PC-9 (cell line): ENCODE measurements at regions not wholly inside any gene's neighbourhood (a gene's known extent, or its start where the extent isn't known, plus 50 kb on each side); places are given as distances from the start of the nearest gene placed in this dataset.

Experiments
- BruUV-seq: library from RNA; stranded (reverse); fragments of 400-500 nt; replicated peaks from 2 replicates; lab custom pipeline; 2021; lab: Mats Ljungman, UMichigan
- CTCF ChIA-PET: fragments of 300-600 bp; sonication (Branson Sonifier 250); formaldehyde crosslinking; loops from one replicate; lab custom pipeline; 2022; ENCODE audit warnings: antibody characterized with exemption; lab: Charles Lee
- POLR2A ChIA-PET: fragments of 300-600 bp; sonication (Branson Sonifier 250); formaldehyde crosslinking; loops from one replicate; lab custom pipeline; 2022; ENCODE audit warnings: antibody characterized with exemption; ENCODE audit not compliant: unreplicated experiment; lab: Charles Lee
- DNase-seq, 2 experiments: peaks; one replicate each; pipeline versions ENCODE4 v3.0.0 to v3.0.0-alpha.2; 2015 to 2022; ENCODE audit warnings: mixed read lengths in 1 of 2
- H2AFZ ChIP-seq: fragments of 200-600 bp; sonication (generic); 2 replicates; pipeline ENCODE4 v1.8.1; 2017; ENCODE audit warnings: antibody characterized with exemption
- H3F3A ChIP-seq: fragments of 200-600 bp; sonication (generic); 2 replicates; pipeline ENCODE4 v1.8.1; 2017; ENCODE audit warnings: antibody characterized with exemption, mild to moderate bottlenecking, low read depth; ENCODE audit not compliant: insufficient read depth
- H3K27ac ChIP-seq: fragments of 200-600 bp; sonication (generic); 2 replicates; pipeline ENCODE4 v1.6.1; 2016; ENCODE audit warnings: mixed run types
- H3K27me3 ChIP-seq: fragments of 200-600 bp; sonication (generic); 2 replicates; pipeline ENCODE4 v1.6.1; 2016; ENCODE audit warnings: low read depth, mixed run types; ENCODE audit not compliant: insufficient read depth
- H3K36me3 ChIP-seq: fragments of 200-600 bp; sonication (generic); 2 replicates; pipeline ENCODE4 v1.6.1; 2016; ENCODE audit warnings: low read depth, mixed run types
- H3K4me1 ChIP-seq: fragments of 200-600 bp; sonication (generic); replicated peaks from 2 replicates; pipeline ENCODE4 v1.6.1; 2016; ENCODE audit warnings: mixed run types; ENCODE audit not compliant: insufficient read depth
- H3K4me2 ChIP-seq: fragments of 200-600 bp; sonication (generic); 2 replicates; pipeline ENCODE4 v1.6.1; 2017; ENCODE audit warnings: mixed run types
- H3K4me3 ChIP-seq: fragments of 200-600 bp; sonication (generic); 2 replicates; pipeline ENCODE4 v1.6.1; 2016; ENCODE audit warnings: mixed run types
- H3K79me2 ChIP-seq: fragments of 200-600 bp; sonication (generic); 2 replicates; pipeline ENCODE4 v1.6.1; 2017; ENCODE audit warnings: low read depth, mixed run types
- H3K9me2 ChIP-seq: fragments of 200-600 bp; sonication (generic); 2 replicates; pipeline ENCODE4 v1.8.1; 2017; ENCODE audit warnings: mild to moderate bottlenecking; ENCODE audit not compliant: insufficient read depth
- H3K9me3 ChIP-seq: fragments of 200-600 bp; sonication (generic); 2 replicates; pipeline ENCODE4 v1.8.1; 2016; ENCODE audit warnings: low read depth; ENCODE audit not compliant: insufficient read depth
- H4K20me1 ChIP-seq: fragments of 200-600 bp; sonication (generic); 2 replicates; pipeline ENCODE4 v1.8.1; 2017; ENCODE audit not compliant: insufficient read depth
- CTCF ChIP-seq: fragments of 200-600 bp; sonication (generic); conservative IDR thresholded peaks from 2 replicates; pipeline ENCODE4 v1.6.1; 2017; ENCODE audit warnings: mixed run types, antibody characterized with exemption, mild to moderate bottlenecking, moderate library complexity
- EZH2 ChIP-seq: fragments of 200-600 bp; sonication (generic); IDR thresholded peaks from 2 replicates; pipeline ENCODE4 v1.8.0; 2017; ENCODE audit warnings: antibody characterized with exemption, low read depth
- intact Hi-C: fragments of 100-400 bp; cut with micrococcal nuclease; formaldehyde crosslinking; loops from one replicate; pipeline ENCODE4 v1.10.0; 2022; ENCODE audit not compliant: unreplicated experiment

DNA sequence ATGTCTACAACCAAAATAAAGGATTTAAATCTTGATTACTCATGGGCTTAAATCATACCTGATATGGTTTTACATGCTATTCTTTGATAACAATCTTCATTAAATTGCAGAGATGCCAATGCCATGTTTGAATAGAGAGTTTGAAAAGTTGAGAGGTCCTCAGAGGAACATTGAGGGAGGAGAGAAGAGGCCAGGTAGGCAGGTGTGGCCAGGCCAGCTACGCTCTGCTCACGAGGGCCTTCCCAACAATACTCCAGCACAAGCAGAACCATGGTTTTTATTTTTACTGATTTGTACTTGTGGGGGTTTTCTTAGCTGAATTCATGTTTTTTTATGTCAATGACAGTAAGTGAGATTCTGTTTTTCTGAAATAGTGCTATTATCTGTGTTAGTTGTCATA is 158.1 kb upstream of the RFC3 start:
- Histone ChIP-seq H3F3A (no peaks in the 10 kb centered on the region), H3K4me2 (no peak overlapping the region), H3K9me2 (no peaks in the 10 kb centered on the region), H3K27ac (no peak overlapping the region), H3K9me3 (no peaks in the 10 kb centered on the region), H3K4me3 (no peak overlapping the region), H3K27me3 (no peaks in the 10 kb centered on the region), H3K79me2 (no peaks in the 10 kb centered on the region), H4K20me1 (no peaks in the 10 kb centered on the region), H2AFZ (no peak overlapping the region; the same call in 1 of the 2 replicates), H3K36me3 (no peaks in the 10 kb centered on the region), H3K4me1 (no peaks in the 10 kb centered on the region)
- ChIA-PET POLR2A (no interaction called here), CTCF (no interaction called here)
- intact Hi-C loops: no loop called here
- TF ChIP-seq CTCF (no peak), EZH2 (no peak)
- BruUV-seq: no TSS peak
- DNase-seq: no peak

DNA sequence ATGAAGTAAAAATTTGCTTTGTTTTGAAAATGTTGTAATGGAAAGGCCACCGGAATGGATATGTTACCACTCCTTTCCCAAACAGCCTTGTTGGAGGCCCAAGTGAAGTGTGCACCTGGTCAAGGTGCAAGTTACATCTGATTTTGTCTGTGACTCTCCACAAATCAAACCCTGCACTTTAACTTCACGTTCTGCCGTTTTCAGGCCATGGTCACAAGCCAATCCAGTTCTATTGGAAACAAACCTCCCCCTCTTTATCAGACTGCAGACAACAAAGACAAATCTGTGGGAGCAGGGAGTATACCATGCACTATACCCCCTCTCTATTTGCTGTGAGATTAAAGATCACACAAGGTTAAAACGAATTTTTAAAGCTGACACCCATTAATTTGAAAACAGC is 155.6 kb upstream of the RFC3 start:
- no peaks in the 10 kb centered on the region for H3K36me3 ChIP-seq
- POLR2A ChIA-PET: no interaction called here
- TF ChIP-seq CTCF (no peak), EZH2 (no peak)
- BruUV-seq: no TSS peak
- no peaks in the 10 kb centered on the region for H3K27me3 ChIP-seq
- no peak overlapping the region for H3K27ac ChIP-seq
- no peaks in the 10 kb centered on the region for H3K79me2 ChIP-seq
- H3K9me3 ChIP-seq: no peaks in the 10 kb centered on the region
- no peak overlapping the region for H3K4me2 ChIP-seq
- no peaks in the 10 kb centered on the region for H3K9me2 ChIP-seq
- CTCF ChIA-PET: no interaction called here
- no peak overlapping the region for H2AFZ ChIP-seq
- H4K20me1 ChIP-seq: no peaks in the 10 kb centered on the region
- no peaks in the 10 kb centered on the region for H3K4me1 ChIP-seq
- no peak for DNase-seq
- intact Hi-C loops: no loop called here
- no peaks in the 10 kb centered on the region for H3F3A ChIP-seq
- no peak overlapping the region for H3K4me3 ChIP-seq

DNA sequence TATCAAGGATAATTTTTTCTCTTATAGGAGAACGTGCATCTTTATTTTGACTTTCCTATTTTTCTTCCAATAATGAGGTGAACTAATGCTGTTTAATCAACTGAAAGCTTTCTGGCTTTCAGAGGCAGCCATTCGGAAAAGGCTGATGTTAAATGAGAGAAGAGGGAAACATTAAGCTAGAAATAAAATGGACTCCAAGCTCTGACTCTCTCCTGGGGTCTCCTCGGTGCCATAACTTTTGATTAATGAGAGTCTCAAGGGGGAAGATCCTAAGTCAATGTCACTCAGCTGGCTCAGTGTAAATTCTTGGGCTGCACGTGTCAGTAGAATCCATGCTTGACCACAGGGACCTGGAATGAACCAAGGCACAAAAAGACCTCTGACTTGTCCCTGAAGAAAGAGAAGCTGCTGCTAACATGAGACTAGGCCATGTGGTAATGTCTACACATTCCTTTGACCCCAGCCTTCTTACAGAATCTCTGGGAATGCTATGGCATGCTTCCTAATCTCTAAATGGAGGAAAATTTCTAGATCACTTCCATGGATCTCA is 152.2 kb upstream of the RFC3 start:
- Histone ChIP-seq H3K9me3 (no peaks in the 10 kb centered on the region), H3K4me1 (no peaks in the 10 kb centered on the region), H3K27me3 (no peaks in the 10 kb centered on the region), H4K20me1 (no peaks in the 10 kb centered on the region), H3K9me2 (no peaks in the 10 kb centered on the region), H2AFZ (no peak overlapping the region), H3K27ac (no peak overlapping the region), H3K4me2 (no peak overlapping the region), H3K79me2 (no peaks in the 10 kb centered on the region), H3F3A (no peaks in the 10 kb centered on the region), H3K36me3 (no peaks in the 10 kb centered on the region), H3K4me3 (no peak overlapping the region)
- ChIA-PET CTCF (no interaction called here), POLR2A (no interaction called here)
- BruUV-seq: no TSS peak
- TF ChIP-seq CTCF (no peak), EZH2 (no peak)
- no peak for DNase-seq
- intact Hi-C loops: no loop called here
